Activated CD4-positive, alpha-beta T cell treated with anti-CD3 and anti-CD28 coated beads, Interleukin-2, amount 10 ng/mL, durations not matched to agents 7 days and 5 days (primary cell): ENCODE measurements at regions not wholly inside any gene's neighbourhood (a gene's known extent, or its start where the extent isn't known, plus 50 kb on each side); places are given as distances from the start of the nearest gene placed in this dataset.

ENCODE experiments used
- CTCF ChIA-PET: fragments of 350-600 bp; sonication (Branson Sonifier 250); formaldehyde crosslinking; loops from one replicate; lab custom pipeline; 2021; ENCODE audit warnings: antibody characterized with exemption; lab: Charles Lee
- POLR2A ChIA-PET: fragments of 350-600 bp; sonication (Branson Sonifier 250); formaldehyde crosslinking; loops from one replicate; lab custom pipeline; 2021; ENCODE audit warnings: antibody characterized with exemption; lab: Charles Lee
- DNase-seq: peaks from one replicate; pipeline ENCODE4 v3.0.0-alpha.2; 2020
- H3K27ac Mint-ChIP-seq: one replicate; pipeline ENCODE4 v1.8.0; 2021; ENCODE audit warnings: mild to moderate bottlenecking, moderate library complexity, mixed read lengths
- H3K27me3 Mint-ChIP-seq: one replicate; pipeline ENCODE4 v1.8.0; 2021; ENCODE audit warnings: mixed read lengths
- H3K36me3 Mint-ChIP-seq: one replicate; pipeline ENCODE4 v1.8.0; 2021; ENCODE audit warnings: low read depth, mixed read lengths
- H3K4me1 Mint-ChIP-seq: one replicate; pipeline ENCODE4 v1.8.0; 2021; ENCODE audit warnings: mixed read lengths
- H3K4me3 Mint-ChIP-seq: one replicate; pipeline ENCODE4 v1.8.0; 2021; ENCODE audit warnings: mild to moderate bottlenecking, moderate library complexity, mixed read lengths
- H3K9me3 Mint-ChIP-seq: one replicate; pipeline ENCODE4 v1.8.0; 2021; ENCODE audit warnings: mixed read lengths

- Mint-ChIP-seq H3K36me3 (no peaks in the 10 kb centered on the region), H3K4me3 (no peak overlapping the region), H3K27ac (no peak overlapping the region), H3K4me1 (peaks cover 3% of the 10 kb centered on the region), H3K27me3 (no peaks in the 10 kb centered on the region), H3K9me3 (peaks cover 3% of the 10 kb centered on the region)
- no peak for DNase-seq
- ChIA-PET CTCF (interaction anchor here (0.7 to 2.0 kb wide), 3 partner anchors 11 to 408 kb away, joined by 3 to 4 read pairs (median 3); no protein-coding TSS in a partner anchor), POLR2A (no interaction called here)
Measured at GRCh38 chr13:44760434-44760833, 184.3 kb upstream of the TSC22D1 start.

DNA sequence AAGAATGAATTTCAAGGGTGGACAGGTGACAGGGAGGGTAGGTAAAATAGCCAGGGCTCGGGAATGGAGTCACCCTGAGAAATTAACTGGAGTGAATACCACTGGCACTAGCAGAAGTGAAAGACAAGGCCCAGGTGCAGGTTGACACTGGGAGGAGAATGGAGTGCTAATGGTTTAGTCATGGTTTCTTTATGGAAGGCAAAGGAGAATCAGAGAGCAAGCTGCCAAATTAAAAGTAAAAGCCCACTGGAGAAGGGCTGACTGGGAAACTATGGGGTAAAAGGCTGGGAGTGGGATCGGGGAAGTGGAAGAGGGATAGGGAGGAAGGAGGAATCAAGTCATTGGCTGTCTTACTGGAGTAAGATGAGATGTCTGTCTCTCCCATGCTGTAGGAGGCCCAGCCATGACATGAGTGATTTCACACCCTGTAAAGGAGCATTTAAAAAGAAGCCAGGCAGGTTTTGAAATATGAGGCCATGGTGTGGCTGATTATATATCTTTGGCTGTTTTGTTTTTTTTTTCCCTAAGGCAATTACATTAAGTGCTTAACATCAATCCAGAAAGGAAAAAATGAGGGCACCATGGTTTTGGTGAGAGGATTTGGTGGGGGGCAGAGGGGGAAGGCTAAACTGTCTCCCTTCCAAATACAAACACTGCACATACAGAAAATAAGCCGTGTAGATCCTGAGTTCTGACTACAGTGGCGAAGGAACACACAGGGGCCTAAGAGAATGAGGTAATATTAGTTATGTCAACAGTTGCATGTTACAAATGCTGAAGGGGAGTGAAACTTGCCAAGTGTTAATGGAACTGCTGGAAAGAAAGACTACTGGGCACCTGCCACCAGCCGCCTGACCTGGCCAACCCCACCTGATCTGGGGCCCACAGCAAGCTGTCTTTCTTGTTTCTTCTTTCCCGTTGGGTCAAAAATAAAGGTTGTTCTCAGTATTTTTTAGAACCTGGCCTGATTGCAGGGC, 183.5 kb upstream of the TSC22D1 start:
- POLR2A ChIA-PET: no interaction called here
- no peaks in the 10 kb centered on the region for H3K27me3 Mint-ChIP-seq
- DNase-seq: no peak
- CTCF ChIA-PET: interaction anchor here (0.7 to 2.0 kb wide), 3 partner anchors 12 to 52 kb away, joined by 3 to 4 read pairs (median 3); no protein-coding TSS in a partner anchor
- peaks cover 3% of the 10 kb centered on the region for H3K4me1 Mint-ChIP-seq
- peaks cover 3% of the 10 kb centered on the region for H3K9me3 Mint-ChIP-seq
- H3K4me3 Mint-ChIP-seq: no peak overlapping the region
- no peaks in the 10 kb centered on the region for H3K36me3 Mint-ChIP-seq
- H3K27ac Mint-ChIP-seq: no peak overlapping the region

- ChIA-PET CTCF (interaction anchor here (1.0 kb wide), 1 partner anchor 31 kb away, joined by 3 read pairs; no protein-coding TSS in a partner anchor), POLR2A (no interaction called here)
- Mint-ChIP-seq H3K9me3 (peaks cover 3% of the 10 kb centered on the region), H3K36me3 (no peaks in the 10 kb centered on the region), H3K27ac (no peak overlapping the region), H3K4me1 (peaks cover 3% of the 10 kb centered on the region), H3K4me3 (no peak overlapping the region), H3K27me3 (no peaks in the 10 kb centered on the region)
- no peak for DNase-seq
Measured at GRCh38 chr13:44758630-44759383, 182.7 kb upstream of the TSC22D1 start.

- CTCF ChIA-PET: no interaction called here
- no peak for DNase-seq
- Mint-ChIP-seq H3K4me1 (peaks cover 3% of the 10 kb centered on the region), H3K27me3 (no peaks in the 10 kb centered on the region), H3K36me3 (no peaks in the 10 kb centered on the region), H3K27ac (no peak overlapping the region), H3K9me3 (peaks cover 2% of the 10 kb centered on the region), H3K4me3 (no peak overlapping the region)
- POLR2A ChIA-PET: no interaction called here
Measured at GRCh38 chr13:44757671-44758070, 181.5 kb upstream of the TSC22D1 start.

- Mint-ChIP-seq H3K4me3 (no peak overlapping the region), H3K9me3 (no peaks in the 10 kb centered on the region), H3K36me3 (no peaks in the 10 kb centered on the region), H3K4me1 (peaks cover 3% of the 10 kb centered on the region), H3K27me3 (no peaks in the 10 kb centered on the region), H3K27ac (no peak overlapping the region)
- no peak for DNase-seq
- ChIA-PET CTCF (no interaction called here), POLR2A (no interaction called here)
Measured at GRCh38 chr13:44756276-44756810, 180.2 kb upstream of the TSC22D1 start.

GRCh38 chr13:44755872-44756271, 179.7 kb upstream of the TSC22D1 start:
- Mint-ChIP-seq H3K36me3 (no peaks in the 10 kb centered on the region), H3K4me3 (no peak overlapping the region), H3K9me3 (no peaks in the 10 kb centered on the region), H3K4me1 (peaks cover 3% of the 10 kb centered on the region), H3K27me3 (no peaks in the 10 kb centered on the region), H3K27ac (no peak overlapping the region)
- ChIA-PET CTCF (no interaction called here), POLR2A (no interaction called here)
- no peak for DNase-seq

GRCh38 chr13:44752164-44752563, 176.0 kb upstream of the TSC22D1 start:
- no peak overlapping the region for H3K27ac Mint-ChIP-seq
- H3K9me3 Mint-ChIP-seq: no peaks in the 10 kb centered on the region
- no peak for DNase-seq
- POLR2A ChIA-PET: no interaction called here
- H3K27me3 Mint-ChIP-seq: no peaks in the 10 kb centered on the region
- no peaks in the 10 kb centered on the region for H3K4me1 Mint-ChIP-seq
- CTCF ChIA-PET: interaction anchor here (1.1 kb wide), 1 partner anchor 28 kb away, joined by 3 read pairs; no protein-coding TSS in a partner anchor
- H3K4me3 Mint-ChIP-seq: no peak overlapping the region
- H3K36me3 Mint-ChIP-seq: no peaks in the 10 kb centered on the region

GRCh38 chr13:44750630-44751029, 174.5 kb upstream of the TSC22D1 start:
- Mint-ChIP-seq H3K4me1 (no peaks in the 10 kb centered on the region), H3K36me3 (no peaks in the 10 kb centered on the region), H3K27ac (no peak overlapping the region), H3K27me3 (no peaks in the 10 kb centered on the region), H3K9me3 (no peaks in the 10 kb centered on the region), H3K4me3 (no peak overlapping the region)
- DNase-seq: no peak
- CTCF ChIA-PET: interaction anchor here (1.5 kb wide), 1 partner anchor 10 kb away, joined by 3 read pairs; no protein-coding TSS in a partner anchor
- POLR2A ChIA-PET: no interaction called here

DNA sequence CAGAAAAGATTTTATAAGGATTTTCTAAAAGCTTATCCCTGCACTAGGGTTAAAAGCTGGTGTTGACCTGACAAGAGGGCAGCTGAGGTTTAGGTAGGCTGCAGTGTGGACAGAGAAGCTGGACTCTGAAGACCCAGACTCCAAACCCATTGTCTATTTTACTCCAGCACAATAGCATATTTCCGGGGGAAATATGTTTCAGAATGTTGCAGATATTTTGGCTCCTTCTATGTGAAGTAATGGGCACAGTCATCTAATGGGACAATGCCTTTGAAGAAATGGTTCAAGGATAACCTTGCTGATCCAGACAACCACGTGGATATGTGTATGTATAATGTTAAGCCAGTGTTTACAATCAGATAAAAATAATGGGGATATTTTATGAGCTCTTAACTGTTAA, 173.8 kb upstream of the TSC22D1 start:
- Mint-ChIP-seq H3K4me1 (no peaks in the 10 kb centered on the region), H3K27me3 (peaks cover 3% of the 10 kb centered on the region), H3K27ac (no peak overlapping the region), H3K9me3 (no peaks in the 10 kb centered on the region), H3K36me3 (no peaks in the 10 kb centered on the region), H3K4me3 (no peak overlapping the region)
- ChIA-PET CTCF (interaction anchor here (1.5 kb wide), 1 partner anchor 9 kb away, joined by 3 read pairs; no protein-coding TSS in a partner anchor), POLR2A (no interaction called here)
- DNase-seq: no peak

DNA sequence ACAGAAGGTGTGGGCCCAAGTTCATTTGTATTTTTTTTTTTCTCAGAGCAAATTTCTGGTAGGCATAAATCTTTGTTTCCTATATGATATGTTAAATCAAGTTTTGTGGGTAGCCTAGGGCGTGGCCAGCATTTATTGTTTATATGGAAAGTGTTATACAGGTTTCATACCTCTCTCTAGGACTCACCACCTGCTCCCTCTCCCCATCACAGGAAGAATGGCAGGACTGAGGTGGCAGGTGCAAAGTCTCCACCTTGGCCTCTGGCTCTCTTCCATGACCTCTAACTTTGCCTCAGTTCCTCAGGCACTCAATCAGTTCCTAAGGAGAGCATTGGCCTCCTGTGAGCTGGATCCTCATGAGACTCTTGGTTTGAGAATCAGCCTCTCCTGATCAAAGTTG, 172.3 kb upstream of the TSC22D1 start:
- H3K9me3 Mint-ChIP-seq: peaks cover 4% of the 10 kb centered on the region
- no peak for DNase-seq
- no peaks in the 10 kb centered on the region for H3K36me3 Mint-ChIP-seq
- no peaks in the 10 kb centered on the region for H3K4me1 Mint-ChIP-seq
- POLR2A ChIA-PET: no interaction called here
- no peak overlapping the region for H3K27ac Mint-ChIP-seq
- CTCF ChIA-PET: interaction anchor here (0.6 kb wide), 1 partner anchor 830 kb away, joined by 3 read pairs; no protein-coding TSS in a partner anchor
- H3K4me3 Mint-ChIP-seq: no peak overlapping the region
- peaks cover 3% of the 10 kb centered on the region for H3K27me3 Mint-ChIP-seq

DNA sequence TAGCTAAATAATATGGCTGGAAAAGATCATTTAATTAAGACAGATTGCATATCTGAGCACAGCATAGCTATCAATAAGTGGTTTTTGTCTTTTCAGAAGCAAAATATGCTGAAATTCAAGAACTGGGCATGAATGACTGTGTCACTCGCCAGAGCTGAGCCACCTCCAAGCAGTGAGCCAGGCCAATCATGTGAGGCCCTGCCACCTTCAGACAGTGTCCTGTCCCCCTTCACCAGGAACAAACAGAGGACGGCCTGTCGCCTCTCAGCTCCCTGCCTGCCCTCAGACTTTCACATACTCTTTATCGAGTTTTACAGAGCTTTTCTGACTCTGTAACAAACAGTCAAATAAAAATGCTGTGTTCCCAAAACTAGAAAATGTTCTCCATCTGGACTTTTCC, 171.0 kb upstream of the TSC22D1 start:
- POLR2A ChIA-PET: no interaction called here
- DNase-seq: no peak
- Mint-ChIP-seq H3K4me1 (no peaks in the 10 kb centered on the region), H3K27me3 (peaks cover 3% of the 10 kb centered on the region), H3K36me3 (no peaks in the 10 kb centered on the region), H3K9me3 (peaks cover 4% of the 10 kb centered on the region), H3K27ac (no peak overlapping the region), H3K4me3 (no peak overlapping the region)
- CTCF ChIA-PET: no interaction called here

GRCh38 chr13:44746690-44747089, 170.6 kb upstream of the TSC22D1 start:
- Mint-ChIP-seq H3K36me3 (no peaks in the 10 kb centered on the region), H3K27ac (no peak overlapping the region), H3K4me3 (no peak overlapping the region), H3K4me1 (no peaks in the 10 kb centered on the region), H3K27me3 (peaks cover 3% of the 10 kb centered on the region), H3K9me3 (peaks cover 4% of the 10 kb centered on the region)
- no peak for DNase-seq
- CTCF ChIA-PET: no interaction called here
- POLR2A ChIA-PET: no interaction called here
